OCI-LY1 (cell line): ENCODE measurements at regions not wholly inside any gene's neighbourhood (a gene's known extent, or its start where the extent isn't known, plus 50 kb on each side); places are given as distances from the start of the nearest gene placed in this dataset.

Experiments
- H2AFZ ChIP-seq: fragments of 200-600 bp; sonication (generic), shearing (Covaris generic); 2 replicates; pipeline ENCODE4 v1.6.0; 2014; ENCODE audit warnings: antibody characterized with exemption, mild to moderate bottlenecking, low read length
- H3F3A ChIP-seq: fragments of 200-600 bp; sonication (generic), shearing (Covaris generic); 2 replicates; pipeline ENCODE4 v1.6.0; 2014; ENCODE audit warnings: mild to moderate bottlenecking, antibody characterized with exemption, low read length, moderate library complexity; ENCODE audit not compliant: insufficient read depth
- H3K27ac ChIP-seq: fragments of 200-600 bp; sonication (generic); 2 replicates; pipeline ENCODE4 v1.5.1; 2014; ENCODE audit warnings: low read length, mixed run types, mild to moderate bottlenecking, low read depth; ENCODE audit not compliant: poor library complexity, severe bottlenecking
- H3K27me3 ChIP-seq: fragments of 200-600 bp; sonication (generic); 2 replicates; pipeline ENCODE4 v1.6.0; 2014; ENCODE audit warnings: antibody characterized with exemption, mild to moderate bottlenecking, low read length, moderate library complexity; ENCODE audit not compliant: insufficient read depth
- H3K36me3 ChIP-seq: fragments of 200-600 bp; sonication (generic); 2 replicates; pipeline ENCODE4 v1.6.1; 2014; ENCODE audit warnings: mild to moderate bottlenecking, antibody characterized with exemption, low read length, moderate library complexity, mixed read lengths; ENCODE audit not compliant: insufficient read depth
- H3K4me1 ChIP-seq: fragments of 200-600 bp; sonication (generic); 2 replicates; pipeline ENCODE4 v1.5.1; 2014; ENCODE audit warnings: mild to moderate bottlenecking, low read length, moderate library complexity; ENCODE audit not compliant: insufficient read depth, severe bottlenecking
- H3K4me2 ChIP-seq: fragments of 200-600 bp; sonication (generic), shearing (Covaris generic); 2 replicates; pipeline ENCODE4 v1.6.1; 2014; ENCODE audit warnings: low read length
- H3K4me3 ChIP-seq: fragments of 200-600 bp; sonication (generic); 2 replicates; pipeline ENCODE4 v1.5.1; 2014; ENCODE audit warnings: low read length, low read depth, mild to moderate bottlenecking, mixed read lengths; ENCODE audit not compliant: poor library complexity, severe bottlenecking
- H3K79me2 ChIP-seq: fragments of 200-600 bp; shearing (Covaris generic); 2 replicates; pipeline ENCODE4 v1.6.1; 2016; ENCODE audit warnings: mixed run types, low read length, mixed read lengths; ENCODE audit not compliant: insufficient read depth
- H3K9ac ChIP-seq: fragments of 200-600 bp; sonication (generic), shearing (Covaris generic); 2 replicates; pipeline ENCODE4 v1.6.1; 2014; ENCODE audit warnings: mild to moderate bottlenecking, low read length, mixed read lengths
- H3K9me2 ChIP-seq: fragments of 200-600 bp; sonication (generic), shearing (Covaris generic); 2 replicates; pipeline ENCODE4 v1.6.1; 2014; ENCODE audit warnings: low read depth, mild to moderate bottlenecking, low read length, mixed read lengths
- H3K9me3 ChIP-seq: fragments of 200-600 bp; shearing (Covaris generic); 2 replicates; pipeline ENCODE4 v1.6.1; 2014; ENCODE audit warnings: low read length, mixed read lengths
- H4K20me1 ChIP-seq: fragments of 200-600 bp; sonication (generic), shearing (Covaris generic); 2 replicates; pipeline ENCODE4 v1.6.0; 2016; ENCODE audit warnings: mild to moderate bottlenecking, low read length; ENCODE audit not compliant: insufficient read depth
- EZH2 ChIP-seq: fragments of 200-600 bp; sonication (generic), shearing (Covaris generic); IDR thresholded peaks from 2 replicates; pipeline ENCODE4 v1.8.0; 2017; ENCODE audit warnings: borderline replicate concordance, mixed run types, mild to moderate bottlenecking, antibody characterized with exemption, low read length, moderate library complexity, mixed read lengths
- TF ChIP-seq, protein P1 (sequence below): fragments of 200-600 bp; sonication (generic), shearing (Covaris generic); IDR thresholded peaks from 2 replicates; pipeline ENCODE4 v1.5.1; 2017; ENCODE audit warnings: mild to moderate bottlenecking, antibody characterized with exemption, low read length, moderate library complexity, mixed read lengths

DNA sequence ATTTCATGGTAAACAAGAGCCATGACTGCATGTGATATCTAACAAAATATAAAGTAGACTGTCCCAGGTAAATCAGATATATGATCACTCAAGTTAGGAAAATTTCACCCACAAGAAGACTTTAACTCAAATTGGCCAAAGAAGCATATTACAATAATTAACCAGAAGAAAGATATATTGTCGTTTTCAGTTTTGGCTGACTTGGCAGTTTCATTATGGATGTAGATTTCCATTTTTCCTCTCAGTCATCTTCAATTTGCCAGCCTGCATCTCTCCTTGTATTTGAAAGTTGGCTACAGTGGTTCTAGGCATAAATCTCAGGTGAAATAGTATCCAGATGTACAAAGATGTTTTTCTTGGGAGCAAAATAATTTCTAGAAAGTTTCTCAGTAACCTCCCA is 761.6 kb downstream of the LRFN5 start:
- TF ChIP-seq, protein P1, sequence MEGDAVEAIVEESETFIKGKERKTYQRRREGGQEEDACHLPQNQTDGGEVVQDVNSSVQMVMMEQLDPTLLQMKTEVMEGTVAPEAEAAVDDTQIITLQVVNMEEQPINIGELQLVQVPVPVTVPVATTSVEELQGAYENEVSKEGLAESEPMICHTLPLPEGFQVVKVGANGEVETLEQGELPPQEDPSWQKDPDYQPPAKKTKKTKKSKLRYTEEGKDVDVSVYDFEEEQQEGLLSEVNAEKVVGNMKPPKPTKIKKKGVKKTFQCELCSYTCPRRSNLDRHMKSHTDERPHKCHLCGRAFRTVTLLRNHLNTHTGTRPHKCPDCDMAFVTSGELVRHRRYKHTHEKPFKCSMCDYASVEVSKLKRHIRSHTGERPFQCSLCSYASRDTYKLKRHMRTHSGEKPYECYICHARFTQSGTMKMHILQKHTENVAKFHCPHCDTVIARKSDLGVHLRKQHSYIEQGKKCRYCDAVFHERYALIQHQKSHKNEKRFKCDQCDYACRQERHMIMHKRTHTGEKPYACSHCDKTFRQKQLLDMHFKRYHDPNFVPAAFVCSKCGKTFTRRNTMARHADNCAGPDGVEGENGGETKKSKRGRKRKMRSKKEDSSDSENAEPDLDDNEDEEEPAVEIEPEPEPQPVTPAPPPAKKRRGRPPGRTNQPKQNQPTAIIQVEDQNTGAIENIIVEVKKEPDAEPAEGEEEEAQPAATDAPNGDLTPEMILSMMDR, result no peak
- TF ChIP-seq EZH2, result no peak
- H3K79me2 ChIP-seq, result no peaks in the 10 kb centered on the region
- H3K9ac ChIP-seq, result no peak overlapping the region
- H3K36me3 ChIP-seq, result no peaks in the 10 kb centered on the region
- H3K27me3 ChIP-seq, result no peaks in the 10 kb centered on the region
- H4K20me1 ChIP-seq, result no peaks in the 10 kb centered on the region
- no peaks in the 10 kb centered on the region for H3K9me2 ChIP-seq
- H3K4me1 ChIP-seq, result no peaks in the 10 kb centered on the region
- no peak overlapping the region for H3K4me3 ChIP-seq
- H3F3A ChIP-seq, result no peaks in the 10 kb centered on the region; the same call in 1 of the 2 replicates
- H3K27ac ChIP-seq, result no peak overlapping the region
- no peak overlapping the region for H3K4me2 ChIP-seq
- H3K9me3 ChIP-seq, result no peaks in the 10 kb centered on the region
- H2AFZ ChIP-seq, result peak overlapping the region; percentile 34; the same call in 1 of the 2 replicates

DNA sequence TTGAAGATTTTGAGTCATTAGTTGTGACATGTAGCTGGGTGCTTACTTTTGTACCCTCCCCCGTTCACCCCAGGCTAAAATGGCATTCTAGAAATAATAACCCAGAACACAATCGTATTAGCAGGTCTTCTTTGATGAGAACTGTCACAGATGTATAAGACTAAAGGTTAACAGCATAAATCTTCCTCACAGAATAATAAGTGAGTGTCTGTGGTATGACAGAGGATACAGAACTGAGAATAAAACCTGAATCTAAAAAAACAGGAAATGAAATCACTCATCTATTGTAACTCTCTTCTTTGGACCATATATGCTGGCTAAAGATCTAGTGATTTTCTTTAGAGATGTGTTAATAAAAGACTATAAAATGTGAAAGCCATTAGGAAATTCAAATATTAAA is 746.6 kb downstream of the LRFN5 start:
- Histone ChIP-seq H3K9ac (no peak overlapping the region), H3K27me3 (no peaks in the 10 kb centered on the region), H3K36me3 (no peaks in the 10 kb centered on the region), H3K9me3 (no peaks in the 10 kb centered on the region), H3K4me1 (peaks cover 19% of the 10 kb centered on the region), H3K79me2 (no peaks in the 10 kb centered on the region), H3K4me3 (no peak overlapping the region), H3F3A (no peaks in the 10 kb centered on the region), H3K9me2 (no peaks in the 10 kb centered on the region), H3K4me2 (peak overlapping the region; percentile 29; the same call in 1 of the 2 replicates), H2AFZ (peak overlapping the region; percentile 71; the same call in 1 of the 2 replicates), H4K20me1 (no peaks in the 10 kb centered on the region), H3K27ac (peak overlapping the region; percentile 58)
- TF ChIP-seq EZH2, result no peak
- TF ChIP-seq, protein P1, result no peak

DNA sequence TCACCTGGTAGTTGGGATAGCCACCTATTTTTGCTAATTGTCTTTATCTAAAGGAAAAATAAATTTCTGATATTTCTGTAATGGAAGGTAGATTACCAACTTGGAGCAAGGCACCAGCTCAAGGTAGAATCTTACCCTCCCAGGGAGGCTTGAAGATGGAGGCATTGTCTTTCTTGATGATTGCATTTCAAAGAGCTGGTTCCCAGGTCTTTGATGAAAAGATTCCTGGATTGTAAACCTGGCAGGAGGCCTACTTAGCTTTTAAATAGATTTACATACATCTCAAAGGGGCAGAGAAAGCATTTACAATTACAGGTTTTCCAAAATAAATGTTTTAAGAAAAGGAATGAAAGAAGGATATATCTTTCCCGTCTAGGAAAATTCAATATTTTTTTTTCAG is 729.2 kb downstream of the LRFN5 start:
- no peaks in the 10 kb centered on the region for H3K4me1 ChIP-seq
- no peak overlapping the region for H3K9ac ChIP-seq
- H3K79me2 ChIP-seq, result no peaks in the 10 kb centered on the region
- no peaks in the 10 kb centered on the region for H3K9me2 ChIP-seq
- TF ChIP-seq EZH2, result no peak
- TF ChIP-seq, protein P1, result no peak
- H2AFZ ChIP-seq, result no peak overlapping the region
- no peaks in the 10 kb centered on the region for H3F3A ChIP-seq
- H3K36me3 ChIP-seq, result no peaks in the 10 kb centered on the region
- H3K27me3 ChIP-seq, result no peaks in the 10 kb centered on the region
- no peaks in the 10 kb centered on the region for H4K20me1 ChIP-seq
- no peak overlapping the region for H3K4me3 ChIP-seq
- no peak overlapping the region for H3K27ac ChIP-seq
- no peak overlapping the region for H3K4me2 ChIP-seq
- H3K9me3 ChIP-seq, result no peaks in the 10 kb centered on the region
